Urothelium cell line (cell line): ENCODE measurements at regions not wholly inside any gene's neighbourhood (a gene's known extent, or its start where the extent isn't known, plus 50 kb on each side); places are given as distances from the start of the nearest gene placed in this dataset.
"Not testable (repeated sequence)": the region's sequence is repeated elsewhere in the genome, so short reads cannot be mapped to it uniquely, and the experiment has no call there.

ENCODE experiments used
- DNase-seq: peaks from one replicate; pipeline ENCODE4 v3.0.0; 2011; ENCODE audit warnings: low spot score, mixed read lengths
- FAIRE-seq: peaks from 2 replicates; lab custom pipeline; 2011; peaks lifted over from hg19 to GRCh38; lab: Jason Lieb, UNC

- DNase-seq (no peak), FAIRE-seq (no peak)
Measured at GRCh38 chr20:19833395-19833794, 75.3 kb downstream of the RIN2 start.

GRCh38 chr20:19834287-19834686 is 76.2 kb downstream of the RIN2 start:
- FAIRE-seq (no peak), DNase-seq (no peak)

DNA sequence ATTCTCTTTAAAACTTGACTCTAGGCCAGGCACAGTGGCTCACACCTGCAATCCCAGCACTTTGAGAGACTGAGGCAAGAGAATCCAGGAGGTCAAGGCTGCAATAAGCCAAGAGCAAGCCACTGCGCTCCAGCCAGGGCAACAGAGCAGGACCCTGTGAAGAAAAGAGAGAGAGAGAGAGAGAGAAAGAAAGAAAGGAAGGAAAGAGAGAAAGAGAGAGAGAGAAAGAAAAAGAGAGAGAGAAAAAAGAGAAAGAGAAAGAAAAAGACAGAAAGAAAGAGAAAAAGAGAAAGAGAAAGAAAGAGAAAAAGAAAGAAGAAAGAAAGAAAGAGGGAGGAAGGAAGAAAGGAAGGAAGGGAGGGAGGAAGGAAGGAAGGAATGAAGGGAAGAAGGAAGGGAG is 76.7 kb downstream of the RIN2 start:
- DNase-seq: no peak
- FAIRE-seq: no peak

GRCh38 chr20:19835533-19836222 is 77.6 kb downstream of the RIN2 start:
- DNase-seq (no peak), FAIRE-seq (no peak)

GRCh38 chr20:19838468-19838867 is 80.4 kb downstream of the RIN2 start:
- FAIRE-seq: no peak
- no peak for DNase-seq

GRCh38 chr20:19839053-19839452 is 81.0 kb downstream of the RIN2 start:
- DNase-seq (no peak), FAIRE-seq (no peak)

DNA sequence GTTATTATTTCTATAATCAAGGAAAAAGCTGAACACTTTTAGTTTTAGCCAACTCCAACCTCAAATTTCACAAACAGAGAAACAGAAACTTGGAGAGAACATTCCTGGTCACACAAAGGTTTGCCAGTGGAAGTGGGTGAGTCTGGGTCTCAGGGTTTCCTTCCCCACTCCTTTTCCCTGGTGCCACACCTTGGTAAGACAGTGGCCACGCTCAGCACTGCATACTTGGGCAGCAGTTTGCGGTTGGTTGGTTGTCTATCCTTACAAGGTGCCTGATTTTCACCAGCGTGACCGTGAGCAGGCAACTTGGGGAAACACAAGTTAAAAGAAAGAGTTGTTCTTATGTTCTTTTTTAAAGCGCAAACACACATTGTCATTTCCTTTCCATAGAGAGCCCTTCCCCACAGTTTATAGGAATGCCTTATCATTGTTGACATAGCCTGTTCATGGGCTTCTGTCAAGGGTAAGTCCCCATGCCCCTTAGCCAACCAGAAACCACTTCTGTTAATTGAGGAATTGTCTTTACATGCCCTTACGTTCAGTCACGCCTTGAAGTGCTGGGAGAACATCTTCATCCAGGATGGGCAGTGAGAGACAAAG is 82.2 kb downstream of the RIN2 start:
- no peak for FAIRE-seq
- DNase-seq: no peak

DNA sequence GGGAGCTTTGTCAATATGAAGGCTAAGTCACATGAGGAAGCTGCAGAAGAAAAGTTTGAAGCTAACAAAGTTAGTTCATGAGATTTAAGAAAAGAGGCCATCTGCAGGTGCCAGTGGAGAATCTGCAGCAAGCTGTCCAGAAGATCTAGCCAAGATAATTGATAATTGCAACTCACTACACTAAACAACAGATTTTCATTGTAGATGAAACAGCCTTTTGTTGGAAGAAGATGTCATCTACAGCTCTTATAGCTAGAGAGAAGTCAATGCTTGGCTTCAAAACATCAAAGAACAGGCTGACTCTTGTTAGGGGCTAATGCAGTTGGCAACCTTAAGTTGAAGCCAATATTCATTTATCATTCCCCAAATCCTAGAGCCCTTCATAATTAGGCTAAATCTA is 83.7 kb downstream of the RIN2 start:
- no peak for DNase-seq
- no peak for FAIRE-seq

DNA sequence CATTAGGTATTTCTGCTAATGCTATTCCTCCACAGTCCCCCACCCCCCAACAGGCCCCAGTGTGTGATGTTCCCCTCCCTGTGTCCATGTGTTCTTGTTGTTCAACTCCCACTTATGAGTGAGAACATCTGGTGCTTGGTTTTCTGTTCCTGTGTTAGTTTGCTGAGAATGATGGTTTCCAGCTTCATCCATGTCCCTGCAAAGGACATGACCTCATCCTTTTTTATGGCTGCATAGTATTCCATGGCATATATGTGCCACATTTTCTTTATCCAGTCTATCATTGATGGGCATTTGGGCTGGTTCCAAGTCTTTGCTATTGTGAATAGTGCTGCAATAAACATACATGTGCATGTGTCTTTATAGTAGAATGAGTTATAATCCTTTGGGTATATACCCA is 86.8 kb downstream of the RIN2 start:
- not testable (repeated sequence) for DNase-seq, FAIRE-seq

- DNase-seq (no peak), FAIRE-seq (no peak)
Measured at GRCh38 chr20:19847383-19847782, 89.3 kb downstream of the RIN2 start.

- DNase-seq (no peak), FAIRE-seq (no peak)
Measured at GRCh38 chr20:19849341-19850197, 91.5 kb downstream of the RIN2 start.

- DNase-seq: no peak
- no peak for FAIRE-seq
Measured at GRCh38 chr20:19850198-19850533, 92.1 kb downstream of the RIN2 start.

GRCh38 chr20:19851861-19852260 is 93.8 kb downstream of the RIN2 start:
- no peak for FAIRE-seq
- no peak for DNase-seq

DNA sequence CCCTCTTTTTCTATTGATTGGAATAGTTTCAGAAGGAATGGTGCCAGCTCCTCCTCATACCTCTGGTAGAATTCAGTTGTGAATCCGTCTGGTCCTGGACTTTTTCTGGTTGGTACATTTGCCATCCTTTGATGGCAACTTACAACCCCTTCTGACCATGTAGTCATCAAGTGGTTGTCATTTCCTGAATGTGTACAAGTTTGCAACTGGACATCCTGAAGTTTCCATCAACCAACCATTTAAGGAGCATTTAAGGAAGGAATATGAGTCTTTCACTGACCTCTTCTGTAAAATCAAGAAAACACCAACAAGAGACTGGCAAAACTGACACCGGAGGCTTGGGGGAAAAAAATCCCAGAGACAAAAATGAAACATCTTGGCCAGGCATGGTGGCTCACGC is 97.4 kb downstream of the RIN2 start:
- FAIRE-seq (no peak), DNase-seq (no peak)

DNA sequence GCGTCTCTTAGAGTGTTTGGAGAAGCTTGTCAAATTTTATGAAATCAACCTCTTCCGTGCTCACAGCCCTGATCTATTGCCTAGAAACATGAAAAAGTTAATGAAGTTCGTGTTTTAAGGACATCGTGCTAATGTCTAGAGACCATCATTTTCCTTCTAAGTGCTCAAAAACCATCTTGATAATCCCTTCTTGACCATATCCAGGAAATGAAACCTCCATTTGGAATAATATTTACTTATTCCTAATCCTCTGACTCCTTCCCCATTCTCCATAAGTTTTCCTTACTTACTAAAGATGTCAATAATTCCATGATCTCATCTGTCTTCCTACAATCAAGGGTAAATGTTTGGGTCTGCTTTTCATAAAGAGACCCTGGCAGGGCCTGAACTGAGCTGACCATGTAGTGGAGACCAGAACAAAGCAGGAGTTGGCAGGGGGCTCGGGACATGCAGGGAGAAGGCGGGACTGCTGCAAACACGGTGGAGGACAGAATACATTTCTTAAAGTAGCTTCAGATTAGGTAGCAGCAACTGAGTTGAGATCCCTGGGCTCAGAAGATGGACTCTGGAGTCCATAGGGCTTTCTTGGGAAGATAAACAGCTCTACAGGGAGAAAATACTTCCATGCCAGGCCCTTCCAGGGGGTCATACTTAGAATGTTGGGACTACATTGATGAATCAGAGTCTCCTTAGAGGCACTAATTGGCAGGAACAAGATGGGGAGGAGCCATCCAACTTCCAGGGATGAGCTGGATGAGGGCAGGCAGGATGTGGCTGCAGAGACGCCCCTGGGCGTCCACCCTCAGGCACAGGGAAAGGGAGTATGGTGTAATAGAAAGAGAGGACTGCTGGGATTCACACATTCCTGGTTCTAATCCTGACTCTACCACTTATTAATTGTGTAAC is 100.7 kb downstream of the RIN2 start:
- FAIRE-seq: no peak
- no peak for DNase-seq

GRCh38 chr20:19859444-19859843 is 101.4 kb downstream of the RIN2 start:
- DNase-seq: no peak
- FAIRE-seq: no peak

DNA sequence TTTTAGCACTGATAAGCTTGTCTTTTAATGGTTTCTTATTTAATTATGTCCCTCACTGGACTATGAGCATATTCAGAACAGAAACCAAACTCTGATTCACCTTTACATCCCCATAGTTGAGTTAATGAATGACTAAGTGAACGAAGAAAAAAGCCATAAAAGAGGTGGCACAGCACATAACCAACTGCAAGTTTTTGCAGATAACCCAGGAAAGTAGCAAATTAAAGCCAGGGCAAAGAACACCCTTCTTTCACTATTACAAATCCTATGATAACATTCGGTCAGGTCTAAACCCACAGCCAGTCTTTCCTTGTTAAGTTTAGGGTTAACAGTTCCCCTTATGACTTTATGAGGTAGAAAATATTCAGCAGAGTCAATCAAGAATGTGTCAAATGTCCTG is 102.7 kb downstream of the RIN2 start:
- FAIRE-seq: no peak
- DNase-seq: no peak

DNA sequence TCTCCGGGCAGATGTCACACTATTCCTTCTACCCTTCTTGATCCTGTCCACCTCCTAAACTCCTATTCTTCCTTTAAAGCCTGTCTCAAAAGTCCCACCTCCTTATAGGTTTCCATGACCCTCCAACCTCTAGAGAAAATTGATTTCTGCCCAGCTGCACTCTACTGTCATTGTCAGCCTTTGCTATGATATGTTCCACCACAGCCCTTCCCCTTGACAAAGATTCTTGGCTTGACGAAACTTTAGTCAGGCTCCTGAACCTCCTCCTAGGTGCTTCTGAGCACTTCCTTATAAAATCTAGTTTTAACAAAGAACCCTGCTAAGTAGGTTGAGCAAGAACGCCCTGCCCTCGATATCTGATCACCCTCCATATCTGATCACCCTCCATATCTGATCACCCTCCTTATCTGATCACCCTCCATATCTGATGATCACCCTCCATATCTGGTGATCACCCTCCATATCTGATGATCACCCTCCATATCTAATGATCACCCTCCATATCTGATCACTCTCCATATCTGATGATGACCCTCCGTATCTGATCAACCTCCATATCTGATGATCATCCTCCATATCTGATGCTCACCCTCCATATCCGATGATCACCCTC is 103.2 kb downstream of the RIN2 start:
- no peak for DNase-seq
- no peak for FAIRE-seq

- no peak for FAIRE-seq
Measured at GRCh38 chr20:19864130-19864529, 106.1 kb downstream of the RIN2 start.

GRCh38 chr20:19866070-19866469 is 108.0 kb downstream of the RIN2 start:
- DNase-seq: no peak
- no peak for FAIRE-seq

More at GRCh38 chr20:19864130-19864529, 106.1 kb downstream of the RIN2 start:
- DNase-seq: no peak

- no peak for FAIRE-seq
- DNase-seq: no peak
Measured at GRCh38 chr20:19867074-19867473, 109.0 kb downstream of the RIN2 start.
